IMR-90 (cell line): ENCODE measurements at regions not wholly inside any gene's neighbourhood (a gene's known extent, or its start where the extent isn't known, plus 50 kb on each side); places are given as distances from the start of the nearest gene placed in this dataset.

Experiments
- ATAC-seq: fragments of 200-7000 bp; cut with Tn5 transposase; 2 replicates; pipeline ENCODE4 v1.9.1; 2020; ENCODE audit warnings: low read depth, mild to moderate bottlenecking, moderate library complexity
- BruUV-seq: library from RNA; stranded (reverse); fragments of 400-500 nt; replicated peaks from 2 replicates; lab custom pipeline; 2021; lab: Mats Ljungman, UMichigan
- CTCF ChIA-PET: fragments of 300-600 bp; formaldehyde crosslinking; extraction: SDS; loops from one replicate; lab custom pipeline; 2021; ENCODE audit warnings: antibody characterized with exemption; lab: Yijun Ruan, JAX
- POLR2A ChIA-PET: fragments of 300-600 bp; sonication (Branson Sonifier 250); formaldehyde crosslinking; loops from one replicate; lab custom pipeline; 2022; ENCODE audit warnings: antibody characterized with exemption; ENCODE audit not compliant: unreplicated experiment; lab: Charles Lee
- DNase-seq: peaks from one replicate; pipeline ENCODE4 v3.0.0; 2013
- H2AFZ ChIP-seq: replicated peaks from 2 replicates; pipeline ENCODE3; 2013; ENCODE audit warnings: low read length, mild to moderate bottlenecking; ENCODE audit not compliant: poor library complexity
- H2AK5ac ChIP-seq: 2 replicates; pipeline ENCODE4 v1.6.1; 2013; ENCODE audit warnings: low read depth, low read length, inconsistent platforms
- H2AK9ac ChIP-seq: replicated peaks from 2 replicates; pipeline ENCODE3; 2013; ENCODE audit warnings: mild to moderate bottlenecking, low read depth, low read length, moderate library complexity; ENCODE audit not compliant: poor library complexity
- H2BK120ac ChIP-seq: 2 replicates; pipeline ENCODE4 v1.6.1; 2013; ENCODE audit warnings: low read depth, low read length, inconsistent platforms
- H2BK15ac ChIP-seq: 3 replicates; pipeline ENCODE4 v1.6.1; 2013; ENCODE audit warnings: low read depth, low read length, inconsistent platforms
- H2BK20ac ChIP-seq: 2 replicates; pipeline ENCODE4 v1.6.1; 2013; ENCODE audit warnings: low read depth, mild to moderate bottlenecking, inconsistent platforms, low read length, moderate library complexity
- H2BK5ac ChIP-seq: 2 replicates; pipeline ENCODE4 v1.6.1; 2013; ENCODE audit warnings: mild to moderate bottlenecking, low read depth, low read length, inconsistent platforms; ENCODE audit not compliant: poor library complexity, severe bottlenecking
- H3K14ac ChIP-seq: replicated peaks from 2 replicates; pipeline ENCODE4 v1.6.1; 2013; ENCODE audit warnings: low read depth, low read length, inconsistent platforms
- H3K18ac ChIP-seq: 2 replicates; pipeline ENCODE4 v1.6.1; 2013; ENCODE audit warnings: low read depth, low read length, control low read depth
- H3K23ac ChIP-seq: 2 replicates; pipeline ENCODE4 v1.6.1; 2013; ENCODE audit warnings: low read depth, low read length, inconsistent platforms
- H3K27ac ChIP-seq: 2 replicates; pipeline ENCODE4 v1.5.1; 2013; ENCODE audit warnings: mild to moderate bottlenecking, control low read depth, low read length; ENCODE audit not compliant: insufficient read depth
- H3K27me3 ChIP-seq: 2 replicates; pipeline ENCODE4 v1.6.1; 2013; ENCODE audit warnings: low read length; ENCODE audit not compliant: control insufficient read depth, insufficient read depth
- H3K36me3 ChIP-seq: 2 replicates; pipeline ENCODE4 v1.6.1; 2013; ENCODE audit warnings: low read length, mixed read lengths; ENCODE audit not compliant: control insufficient read depth, insufficient read depth
- H3K4ac ChIP-seq: 2 replicates; pipeline ENCODE4 v1.6.1; 2013; ENCODE audit warnings: low read depth, low read length, inconsistent platforms
- H3K4me1 ChIP-seq: 2 replicates; pipeline ENCODE4 v1.6.1; 2013; ENCODE audit warnings: low read length, mixed read lengths; ENCODE audit not compliant: control insufficient read depth, insufficient read depth
- H3K4me2 ChIP-seq: 2 replicates; pipeline ENCODE4 v1.6.1; 2013; ENCODE audit warnings: low read depth, mild to moderate bottlenecking, control low read depth, low read length, moderate library complexity
- H3K4me3 ChIP-seq: 2 replicates; pipeline ENCODE4 v1.5.1; 2013; ENCODE audit warnings: low read depth, mild to moderate bottlenecking, control low read depth, low read length, moderate library complexity; ENCODE audit not compliant: insufficient read depth
- H3K56ac ChIP-seq: 2 replicates; pipeline ENCODE4 v1.6.1; 2013; ENCODE audit warnings: low read length, inconsistent platforms; ENCODE audit not compliant: insufficient read depth; ENCODE audit errors: extremely low read depth
- H3K79me1 ChIP-seq, 2 experiments: 2 replicates each; pipeline ENCODE4 v1.6.1; 2013; ENCODE audit warnings: low read length in 2 of 2, inconsistent platforms in 1 of 2, low read depth in 1 of 2
- H3K9ac ChIP-seq: 2 replicates; pipeline ENCODE4 v1.6.1; 2013; ENCODE audit warnings: low read depth, low read length, control low read depth
- H3K9me1 ChIP-seq: 2 replicates; pipeline ENCODE4 v1.6.1; 2013; ENCODE audit warnings: low read length, inconsistent platforms; ENCODE audit not compliant: insufficient read depth
- H3K9me3 ChIP-seq: 2 replicates; pipeline ENCODE4 v1.6.1; 2013; ENCODE audit warnings: low read length; ENCODE audit not compliant: control insufficient read depth, insufficient read depth
- H4K20me1 ChIP-seq: 2 replicates; pipeline ENCODE4 v1.6.1; 2013; ENCODE audit warnings: low read length, inconsistent platforms; ENCODE audit not compliant: insufficient read depth
- H4K5ac ChIP-seq: 2 replicates; pipeline ENCODE4 v1.6.1; 2013; ENCODE audit warnings: mild to moderate bottlenecking, low read depth, low read length, control low read depth
- H4K8ac ChIP-seq, 2 experiments: 2 replicates each; pipeline ENCODE4 v1.6.1; 2013; ENCODE audit warnings: low read depth in 2 of 2, low read length in 2 of 2, control low read depth in 1 of 2, inconsistent platforms in 1 of 2
- H4K91ac ChIP-seq: 2 replicates; pipeline ENCODE4 v1.6.1; 2013; ENCODE audit warnings: low read depth, low read length, inconsistent platforms; ENCODE audit not compliant: insufficient read depth
- RAD21 ChIP-seq: IDR thresholded peaks from 2 replicates; pipeline ENCODE4 v1.6.1; 2012; ENCODE audit warnings: low read length, improper control_type of control experiment
- RFX5 ChIP-seq: IDR thresholded peaks from 2 replicates; pipeline ENCODE4 v1.8.0; 2012; ENCODE audit warnings: low read depth, mild to moderate bottlenecking, low read length, moderate library complexity
- WGBS, 2 experiments: methylation state at CpG; one replicate each; pipeline versions ENCODE4 v1.1.5 to v1.1.7; 2013; ENCODE audit warnings: missing lambda C conversion rate in 2 of 2; ENCODE audit not compliant: insufficient read length in 1 of 2; ENCODE audit errors: extremely low coverage in 2 of 2; 5-methylcytosine and 5-hydroxymethylcytosine counted together
- dilution Hi-C: fragments of 300-500 bp; cut with HindIII; formaldehyde crosslinking; loops from one replicate; pipeline ENCODE4 v1.14.3; 2018; ENCODE audit warnings: low sequenced_read_pairs; ENCODE audit not compliant: unreplicated experiment
- in situ Hi-C: fragments of 300-500 bp; cut with MboI; formaldehyde crosslinking; loops from 3 replicates; pipeline ENCODE4 v1.14.3; 2019; ENCODE audit warnings: low sequenced_read_pairs, inconsistent platforms, mixed read lengths
- intact Hi-C: fragments of 100-400 bp; cut with micrococcal nuclease; formaldehyde crosslinking; loops from 2 replicates; pipeline ENCODE4 v1.10.0; 2022

DNA sequence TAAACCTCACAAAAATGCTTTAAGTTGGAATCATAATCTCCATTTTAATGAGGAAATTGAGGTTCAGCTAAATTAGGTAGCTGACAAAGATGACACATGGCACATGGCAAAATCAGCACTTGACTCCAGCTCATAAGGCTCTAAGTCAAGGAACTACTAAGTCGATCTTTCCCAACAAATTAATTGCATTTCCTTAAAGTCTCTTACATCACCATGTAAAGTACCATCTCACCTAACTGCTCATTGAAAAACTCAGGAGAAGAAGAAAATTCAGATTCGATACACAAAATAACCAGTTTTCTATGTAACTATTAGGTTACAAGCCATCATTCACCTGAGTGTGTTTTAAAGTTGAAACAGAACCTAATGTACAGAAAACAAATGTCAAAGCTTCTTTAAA, 85.8 kb upstream of the IFNE start:
- H3K4ac ChIP-seq = no peak overlapping the region
- dilution Hi-C loops = loop anchor here (25.0 kb wide), 1 partner anchor 219 kb away; no protein-coding TSS in a partner anchor
- H3K27me3 ChIP-seq = no peaks in the 10 kb centered on the region
- ATAC-seq (no peak), DNase-seq (no peak)
- H3K14ac ChIP-seq = no peak overlapping the region
- H3K9me1 ChIP-seq = no peaks in the 10 kb centered on the region
- H3K27ac ChIP-seq = no peak overlapping the region
- TF ChIP-seq RAD21 (no peak), RFX5 (no peak)
- H4K8ac ChIP-seq = no peak overlapping the region
- BruUV-seq = no TSS peak
- H2BK15ac ChIP-seq = no peak overlapping the region
- no peaks in the 10 kb centered on the region for H3K36me3 ChIP-seq
- intact Hi-C loops = no loop called here
- CTCF ChIA-PET = no interaction called here
- no peak overlapping the region for H2BK120ac ChIP-seq
- no peak overlapping the region for H3K18ac ChIP-seq
- H3K56ac ChIP-seq = no peak overlapping the region
- POLR2A ChIA-PET = no interaction called here
- in situ Hi-C loops = no loop called here
- H2AK5ac ChIP-seq = no peak overlapping the region
- no peak overlapping the region for H2AFZ ChIP-seq
- no peaks in the 10 kb centered on the region for H3K79me1 ChIP-seq
- H3K4me3 ChIP-seq = no peak overlapping the region
- no peak overlapping the region for H2BK5ac ChIP-seq
- H4K91ac ChIP-seq = no peak overlapping the region
- H3K9ac ChIP-seq = no peak overlapping the region
- H4K20me1 ChIP-seq = no peaks in the 10 kb centered on the region
- no peak overlapping the region for H2AK9ac ChIP-seq
- no peak overlapping the region for H3K4me2 ChIP-seq
- peaks cover 2% of the 10 kb centered on the region; the same call in 1 of the 2 replicates for H3K4me1 ChIP-seq
- no CpG with 5 or more reads among the region's 2 CpGs for WGBS, 2 experiments
- no peak overlapping the region for H3K23ac ChIP-seq
- H4K5ac ChIP-seq = no peak overlapping the region
- H3K9me3 ChIP-seq = no peaks in the 10 kb centered on the region
- H2BK20ac ChIP-seq = no peak overlapping the region
